ENCODE measurements at regions not wholly inside any gene's neighbourhood (a gene's known extent, or its start where the extent isn't known, plus 50 kb on each side); places are given as distances from the start of the nearest gene placed in this dataset.

DNA sequence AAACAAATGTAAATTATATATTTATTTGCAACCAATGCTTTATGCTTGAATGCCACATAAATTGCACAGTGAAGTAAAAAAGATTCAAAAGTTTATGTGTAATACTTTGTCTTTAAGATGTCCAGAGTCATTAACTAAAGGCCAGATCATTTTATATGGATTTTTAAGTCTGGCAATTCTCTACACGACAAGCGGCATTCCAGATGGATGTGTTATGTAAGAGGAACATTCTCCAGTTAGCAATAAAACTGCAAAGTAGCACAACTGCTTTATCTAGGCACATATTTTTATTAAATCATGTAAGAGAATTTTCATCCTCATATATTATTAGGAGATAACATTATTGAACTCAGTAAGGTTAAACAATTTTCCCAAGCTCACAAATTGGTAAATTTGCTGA, 1717.7 kb upstream of the SEL1L start:
- no peak overlapping the region for H3K27ac ChIP-seq (ENCODE audit: low read depth)
- H3K4me3 Mint-ChIP-seq, result no peak overlapping the region
- H3K4me3 ChIP-seq, result no peak overlapping the region
- H3K4me2 ChIP-seq, result no peak overlapping the region
- H3K79me2 ChIP-seq (replicated peaks; ENCODE audit: insufficient read depth), result no peaks in the 10 kb centered on the region
- TF ChIP-seq EZH2 (IDR thresholded peaks at IDR 0.05; ENCODE audit: low read depth, unreplicated experiment) (no peak), EZH2phosphoT487 (IDR thresholded peaks at IDR 0.05; ENCODE audit: unreplicated experiment) (no peak), POLR2AphosphoS5 (IDR thresholded peaks at IDR 0.05; ENCODE audit: low read depth) (no peak), JUNB (IDR thresholded peaks at IDR 0.05; ENCODE audit: unreplicated experiment) (no peak), ZNF331 (CRISPR knock-in tag; IDR thresholded peaks at IDR 0.05; ENCODE audit: low read depth) (no peak)
- TF ChIP-seq, protein P1, sequence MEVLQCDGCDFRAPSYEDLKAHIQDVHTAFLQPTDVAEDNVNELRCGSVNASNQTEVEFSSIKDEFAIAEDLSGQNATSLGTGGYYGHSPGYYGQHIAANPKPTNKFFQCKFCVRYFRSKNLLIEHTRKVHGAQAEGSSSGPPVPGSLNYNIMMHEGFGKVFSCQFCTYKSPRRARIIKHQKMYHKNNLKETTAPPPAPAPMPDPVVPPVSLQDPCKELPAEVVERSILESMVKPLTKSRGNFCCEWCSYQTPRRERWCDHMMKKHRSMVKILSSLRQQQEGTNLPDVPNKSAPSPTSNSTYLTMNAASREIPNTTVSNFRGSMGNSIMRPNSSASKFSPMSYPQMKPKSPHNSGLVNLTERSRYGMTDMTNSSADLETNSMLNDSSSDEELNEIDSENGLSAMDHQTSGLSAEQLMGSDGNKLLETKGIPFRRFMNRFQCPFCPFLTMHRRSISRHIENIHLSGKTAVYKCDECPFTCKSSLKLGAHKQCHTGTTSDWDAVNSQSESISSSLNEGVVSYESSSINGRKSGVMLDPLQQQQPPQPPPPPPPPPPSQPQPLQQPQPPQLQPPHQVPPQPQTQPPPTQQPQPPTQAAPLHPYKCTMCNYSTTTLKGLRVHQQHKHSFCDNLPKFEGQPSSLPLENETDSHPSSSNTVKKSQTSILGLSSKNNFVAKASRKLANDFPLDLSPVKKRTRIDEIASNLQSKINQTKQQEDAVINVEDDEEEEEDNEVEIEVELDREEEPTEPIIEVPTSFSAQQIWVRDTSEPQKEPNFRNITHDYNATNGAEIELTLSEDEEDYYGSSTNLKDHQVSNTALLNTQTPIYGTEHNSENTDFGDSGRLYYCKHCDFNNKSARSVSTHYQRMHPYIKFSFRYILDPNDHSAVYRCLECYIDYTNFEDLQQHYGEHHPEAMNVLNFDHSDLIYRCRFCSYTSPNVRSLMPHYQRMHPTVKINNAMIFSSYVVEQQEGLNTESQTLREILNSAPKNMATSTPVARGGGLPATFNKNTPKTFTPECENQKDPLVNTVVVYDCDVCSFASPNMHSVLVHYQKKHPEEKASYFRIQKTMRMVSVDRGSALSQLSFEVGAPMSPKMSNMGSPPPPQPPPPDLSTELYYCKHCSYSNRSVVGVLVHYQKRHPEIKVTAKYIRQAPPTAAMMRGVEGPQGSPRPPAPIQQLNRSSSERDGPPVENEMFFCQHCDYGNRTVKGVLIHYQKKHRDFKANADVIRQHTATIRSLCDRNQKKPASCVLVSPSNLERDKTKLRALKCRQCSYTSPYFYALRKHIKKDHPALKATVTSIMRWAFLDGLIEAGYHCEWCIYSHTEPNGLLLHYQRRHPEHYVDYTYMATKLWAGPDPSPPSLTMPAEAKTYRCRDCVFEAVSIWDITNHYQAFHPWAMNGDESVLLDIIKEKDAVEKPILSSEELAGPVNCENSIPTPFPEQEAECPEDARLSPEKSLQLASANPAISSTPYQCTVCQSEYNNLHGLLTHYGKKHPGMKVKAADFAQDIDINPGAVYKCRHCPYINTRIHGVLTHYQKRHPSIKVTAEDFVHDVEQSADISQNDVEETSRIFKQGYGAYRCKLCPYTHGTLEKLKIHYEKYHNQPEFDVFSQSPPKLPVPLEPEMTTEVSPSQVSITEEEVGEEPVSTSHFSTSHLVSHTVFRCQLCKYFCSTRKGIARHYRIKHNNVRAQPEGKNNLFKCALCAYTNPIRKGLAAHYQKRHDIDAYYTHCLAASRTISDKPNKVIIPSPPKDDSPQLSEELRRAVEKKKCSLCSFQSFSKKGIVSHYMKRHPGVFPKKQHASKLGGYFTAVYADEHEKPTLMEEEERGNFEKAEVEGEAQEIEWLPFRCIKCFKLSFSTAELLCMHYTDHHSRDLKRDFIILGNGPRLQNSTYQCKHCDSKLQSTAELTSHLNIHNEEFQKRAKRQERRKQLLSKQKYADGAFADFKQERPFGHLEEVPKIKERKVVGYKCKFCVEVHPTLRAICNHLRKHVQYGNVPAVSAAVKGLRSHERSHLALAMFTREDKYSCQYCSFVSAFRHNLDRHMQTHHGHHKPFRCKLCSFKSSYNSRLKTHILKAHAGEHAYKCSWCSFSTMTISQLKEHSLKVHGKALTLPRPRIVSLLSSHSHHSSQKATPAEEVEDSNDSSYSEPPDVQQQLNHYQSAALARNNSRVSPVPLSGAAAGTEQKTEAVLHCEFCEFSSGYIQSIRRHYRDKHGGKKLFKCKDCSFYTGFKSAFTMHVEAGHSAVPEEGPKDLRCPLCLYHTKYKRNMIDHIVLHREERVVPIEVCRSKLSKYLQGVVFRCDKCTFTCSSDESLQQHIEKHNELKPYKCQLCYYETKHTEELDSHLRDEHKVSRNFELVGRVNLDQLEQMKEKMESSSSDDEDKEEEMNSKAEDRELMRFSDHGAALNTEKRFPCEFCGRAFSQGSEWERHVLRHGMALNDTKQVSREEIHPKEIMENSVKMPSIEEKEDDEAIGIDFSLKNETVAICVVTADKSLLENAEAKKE (CRISPR knock-in tag; IDR thresholded peaks at IDR 0.05), result no peak
- TF ChIP-seq, protein P2, sequence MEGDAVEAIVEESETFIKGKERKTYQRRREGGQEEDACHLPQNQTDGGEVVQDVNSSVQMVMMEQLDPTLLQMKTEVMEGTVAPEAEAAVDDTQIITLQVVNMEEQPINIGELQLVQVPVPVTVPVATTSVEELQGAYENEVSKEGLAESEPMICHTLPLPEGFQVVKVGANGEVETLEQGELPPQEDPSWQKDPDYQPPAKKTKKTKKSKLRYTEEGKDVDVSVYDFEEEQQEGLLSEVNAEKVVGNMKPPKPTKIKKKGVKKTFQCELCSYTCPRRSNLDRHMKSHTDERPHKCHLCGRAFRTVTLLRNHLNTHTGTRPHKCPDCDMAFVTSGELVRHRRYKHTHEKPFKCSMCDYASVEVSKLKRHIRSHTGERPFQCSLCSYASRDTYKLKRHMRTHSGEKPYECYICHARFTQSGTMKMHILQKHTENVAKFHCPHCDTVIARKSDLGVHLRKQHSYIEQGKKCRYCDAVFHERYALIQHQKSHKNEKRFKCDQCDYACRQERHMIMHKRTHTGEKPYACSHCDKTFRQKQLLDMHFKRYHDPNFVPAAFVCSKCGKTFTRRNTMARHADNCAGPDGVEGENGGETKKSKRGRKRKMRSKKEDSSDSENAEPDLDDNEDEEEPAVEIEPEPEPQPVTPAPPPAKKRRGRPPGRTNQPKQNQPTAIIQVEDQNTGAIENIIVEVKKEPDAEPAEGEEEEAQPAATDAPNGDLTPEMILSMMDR (conservative IDR thresholded peaks at IDR 0.05; ENCODE audit: low read depth in 2 of 2), result no peak
- no peak for ATAC-seq
- H3K27me3 ChIP-seq (ENCODE audit: insufficient read depth), result no peaks in the 10 kb centered on the region
- H3K36me3 Mint-ChIP-seq (ENCODE audit: low read depth), result no peaks in the 10 kb centered on the region
- H2AFZ ChIP-seq, result no peak overlapping the region
- no peaks in the 10 kb centered on the region; the same call in 2 of the 3 replicates for H3K9me3 Mint-ChIP-seq
- H3K9me2 ChIP-seq (ENCODE audit: insufficient read depth), result no peaks in the 10 kb centered on the region
- no peaks in the 10 kb centered on the region for H3K4me1 ChIP-seq (ENCODE audit: insufficient read depth)
- H3K27ac Mint-ChIP-seq, result no peak overlapping the region
- no peaks in the 10 kb centered on the region for H3K36me3 ChIP-seq (ENCODE audit: insufficient read depth)
- no peaks in the 10 kb centered on the region for H3K27me3 Mint-ChIP-seq (ENCODE audit: insufficient read depth, low read depth, poor library complexity)
- H4K20me1 ChIP-seq (replicated peaks; ENCODE audit: insufficient read depth), result no peaks in the 10 kb centered on the region
- H3K4me1 Mint-ChIP-seq, result no peaks in the 10 kb centered on the region
- no peaks in the 10 kb centered on the region for H3F3A ChIP-seq (replicated peaks; ENCODE audit: low read depth)
- DNase-seq (ENCODE audit: low spot score), result no peak

All from GM23338 (cell line).